NCI-H748 (cell line): ENCODE measurements at regions not wholly inside any gene's neighbourhood (a gene's known extent, or its start where the extent isn't known, plus 50 kb on each side); places are given as distances from the start of the nearest gene placed in this dataset.

ENCODE experiments used
- DNase-seq: peaks from one replicate; lab custom pipeline; 2025; ENCODE audit not compliant: unreplicated experiment; lab: John Stamatoyannopoulos, UW

DNA sequence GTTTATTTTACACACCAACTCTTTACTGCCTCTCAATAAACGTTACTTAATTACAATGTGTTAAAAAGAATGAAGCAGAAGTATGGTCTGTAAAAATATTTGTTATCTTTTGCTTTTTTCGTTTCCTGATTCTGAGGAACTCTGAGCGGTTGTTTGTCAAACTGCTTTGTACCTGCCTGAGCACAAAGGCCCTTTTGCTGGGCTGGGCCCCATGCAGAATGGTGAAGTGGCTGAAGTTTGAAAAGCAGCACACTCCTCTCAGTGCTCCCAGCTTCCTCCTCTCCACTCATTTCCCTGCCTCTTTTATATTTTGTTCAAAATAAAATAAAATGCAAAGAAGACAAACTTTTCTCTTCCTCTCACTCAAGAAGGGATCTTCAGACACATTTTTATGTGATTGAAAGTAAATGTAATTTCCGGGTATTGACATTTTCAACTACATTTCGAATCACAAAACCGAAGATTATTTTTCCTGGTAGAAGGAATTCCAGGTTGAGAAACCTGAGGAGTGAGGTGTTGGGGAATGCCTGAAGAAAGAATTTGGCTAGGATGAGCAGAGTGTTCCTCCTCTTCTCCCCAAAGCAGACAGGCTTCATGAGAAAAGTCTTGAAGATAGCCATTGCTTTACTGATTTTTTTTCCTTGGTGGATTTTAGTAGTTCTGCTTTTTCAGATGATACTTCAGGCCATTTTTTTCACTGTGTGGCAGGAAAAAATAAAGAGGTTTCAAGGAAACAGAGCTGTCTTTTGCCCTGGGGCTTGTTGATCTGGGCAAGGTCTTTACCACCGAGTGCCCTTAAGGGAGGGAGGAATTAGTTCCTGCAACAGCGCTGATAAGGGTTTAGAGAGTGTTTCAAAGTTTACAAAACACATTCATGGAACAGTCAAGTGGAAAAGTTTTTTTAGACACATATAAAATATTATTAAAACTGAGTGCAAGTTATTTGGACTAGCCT is 229.8 kb downstream of the NFKBIZ start:
- no peak for DNase-seq

DNA sequence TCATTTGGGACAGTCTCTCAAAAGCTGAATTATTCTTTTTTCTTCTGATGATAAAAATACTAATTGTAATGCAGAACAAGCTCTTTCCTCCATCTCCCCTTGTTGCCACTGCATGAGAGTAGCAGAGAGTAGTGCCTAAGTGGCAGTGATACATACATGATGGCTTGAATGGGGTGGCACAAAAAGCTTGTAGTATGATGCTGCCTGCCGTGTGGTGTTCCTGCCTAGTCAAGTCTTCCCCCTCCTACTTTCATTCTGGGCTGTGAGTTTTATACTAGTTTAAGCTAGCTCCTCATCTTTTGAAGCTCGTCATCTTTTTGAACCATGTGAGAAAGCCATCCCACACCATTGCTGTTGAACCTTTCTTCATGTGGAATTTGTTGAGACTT is 230.5 kb downstream of the NFKBIZ start:
- no peak for DNase-seq

DNA sequence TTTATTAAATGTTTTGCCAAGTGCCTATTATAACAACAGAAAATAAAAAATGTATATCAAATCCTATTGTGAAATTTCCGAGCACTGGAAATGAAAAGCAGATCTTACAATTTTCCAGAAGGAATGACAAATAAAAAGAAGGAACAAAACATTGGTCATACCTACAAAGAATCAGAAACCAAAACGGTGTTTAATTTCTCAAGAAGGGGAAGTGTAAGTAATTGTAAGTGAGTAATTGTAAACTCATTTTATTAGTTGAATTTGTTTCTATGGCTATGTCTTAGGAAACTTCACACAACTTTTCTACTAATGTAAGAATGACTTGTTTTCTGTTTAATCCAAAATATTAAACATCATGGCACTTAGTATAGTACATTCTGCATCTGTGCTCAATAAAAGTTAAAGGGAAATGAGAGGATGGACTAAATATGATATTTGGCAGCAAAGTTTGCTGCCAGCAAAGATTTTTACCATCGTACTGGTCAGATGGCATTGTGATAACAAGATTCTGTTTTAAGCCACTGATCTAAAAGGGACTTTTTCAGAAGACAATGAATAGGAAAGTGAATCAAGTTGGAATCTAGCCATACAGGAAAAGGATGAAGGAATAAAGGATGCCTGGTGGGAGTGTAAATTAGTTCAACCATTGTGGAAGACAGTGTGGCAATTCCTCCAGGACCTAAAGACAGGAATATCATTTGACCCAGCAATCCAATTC is 232.4 kb downstream of the NFKBIZ start:
- DNase-seq, result no peak

DNA sequence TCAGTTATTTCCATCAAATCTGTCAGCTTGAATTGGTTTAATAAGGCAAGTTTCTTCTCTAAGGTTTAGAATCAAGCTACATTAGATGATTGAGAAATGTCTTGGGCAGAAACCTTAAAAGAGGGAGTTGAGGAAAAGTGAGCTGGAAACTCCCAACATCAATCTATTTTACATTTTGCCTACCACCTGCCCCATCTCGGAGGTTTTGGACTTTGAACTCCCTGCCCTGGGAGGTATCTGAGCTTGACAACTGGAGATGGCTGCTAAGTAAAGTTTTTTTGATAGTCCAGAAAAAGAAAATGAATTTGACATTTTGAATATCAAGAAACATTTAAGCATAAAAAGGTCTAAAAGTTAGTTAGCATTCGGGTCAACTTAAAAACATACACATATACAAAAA is 234.2 kb downstream of the NFKBIZ start:
- no peak for DNase-seq

DNA sequence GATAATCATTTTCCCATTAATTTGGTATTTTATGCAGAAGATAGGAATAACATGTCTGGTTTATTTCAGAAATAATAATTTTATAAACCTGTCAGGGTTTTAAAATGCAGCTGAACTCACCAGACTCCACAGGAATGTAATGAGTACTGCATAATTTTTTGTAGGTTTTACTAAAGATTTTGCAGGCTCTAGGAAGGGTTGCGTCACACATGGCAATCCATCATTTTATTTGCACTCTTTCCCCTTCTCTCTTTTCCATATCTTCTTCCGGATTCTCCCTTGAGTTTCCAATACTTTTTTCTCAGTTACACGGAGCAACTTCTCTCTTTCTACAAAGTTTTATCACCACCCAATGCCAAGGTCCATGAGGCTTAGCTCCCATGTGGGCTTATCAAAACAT is 234.7 kb downstream of the NFKBIZ start:
- no peak for DNase-seq

DNA sequence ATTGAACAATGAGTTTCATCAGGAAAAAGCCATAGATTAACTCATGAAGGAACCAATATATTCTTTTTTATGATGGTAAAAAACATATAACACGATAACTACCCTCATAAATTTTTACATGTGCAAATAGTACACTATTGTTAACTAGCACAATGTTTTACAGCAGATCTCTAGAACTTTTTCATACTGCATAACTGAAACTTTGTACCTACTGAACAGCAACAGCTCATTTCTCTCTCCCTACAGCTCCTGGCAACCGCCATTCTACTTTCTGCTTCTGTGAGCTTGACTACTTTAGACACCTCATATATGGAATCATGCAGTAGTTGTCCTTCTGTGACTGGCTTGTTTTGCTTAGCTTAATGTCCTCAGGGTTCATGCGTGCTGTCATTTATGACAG is 235.4 kb downstream of the NFKBIZ start:
- no peak for DNase-seq

DNA sequence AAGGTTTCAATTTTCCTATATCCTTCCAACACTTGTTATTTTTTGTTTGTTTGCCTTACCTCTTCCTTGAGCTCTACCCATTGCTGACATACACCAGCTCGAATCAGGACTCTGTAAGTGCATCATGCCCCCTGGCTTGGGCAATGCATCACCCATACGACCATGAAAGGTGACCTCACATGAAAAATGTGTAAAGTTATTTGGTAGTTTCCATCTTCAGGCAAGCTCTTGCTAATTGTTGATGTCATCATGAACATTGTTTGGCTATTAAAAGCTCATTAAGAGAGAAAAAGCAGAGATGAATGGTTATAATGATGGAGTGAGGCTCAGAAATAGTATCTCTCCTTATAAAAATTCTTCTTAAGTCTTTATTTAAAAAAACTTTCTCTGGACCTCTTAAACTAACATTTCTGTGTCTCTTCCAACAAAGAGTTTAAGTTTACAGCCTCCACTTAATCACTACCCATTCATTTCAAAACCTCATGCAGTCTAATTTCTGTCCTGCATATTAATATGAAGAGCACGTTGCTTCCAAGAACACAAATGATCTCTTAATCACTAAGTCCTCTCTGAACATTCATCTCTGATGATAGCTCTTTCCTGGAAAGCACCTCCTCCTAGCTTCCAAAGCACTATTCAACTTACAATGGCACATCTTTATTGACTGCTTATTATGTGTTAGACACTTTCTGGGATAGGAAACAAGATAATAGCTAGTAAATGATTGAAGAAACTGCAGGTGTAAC is 236.3 kb downstream of the NFKBIZ start:
- DNase-seq, result no peak

DNA sequence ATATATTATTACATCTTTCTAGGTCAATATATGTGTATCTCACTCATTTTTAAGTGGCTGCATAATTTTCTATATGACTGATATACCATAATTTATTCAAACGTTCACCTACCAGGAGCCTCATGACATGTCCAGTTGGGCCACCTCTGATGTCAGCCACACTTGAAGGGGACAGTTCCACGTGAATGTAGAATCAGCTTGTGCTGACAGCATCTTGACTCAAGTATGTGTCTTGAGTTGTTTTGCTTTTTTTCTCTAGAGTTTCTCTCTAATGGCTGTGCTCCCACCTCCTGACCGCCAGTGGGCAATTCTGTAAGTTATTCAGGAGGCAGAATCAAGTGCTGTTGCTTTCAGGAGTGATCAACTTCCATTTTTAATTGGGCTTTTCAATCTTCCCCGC is 237.9 kb downstream of the NFKBIZ start:
- DNase-seq, result no peak

DNA sequence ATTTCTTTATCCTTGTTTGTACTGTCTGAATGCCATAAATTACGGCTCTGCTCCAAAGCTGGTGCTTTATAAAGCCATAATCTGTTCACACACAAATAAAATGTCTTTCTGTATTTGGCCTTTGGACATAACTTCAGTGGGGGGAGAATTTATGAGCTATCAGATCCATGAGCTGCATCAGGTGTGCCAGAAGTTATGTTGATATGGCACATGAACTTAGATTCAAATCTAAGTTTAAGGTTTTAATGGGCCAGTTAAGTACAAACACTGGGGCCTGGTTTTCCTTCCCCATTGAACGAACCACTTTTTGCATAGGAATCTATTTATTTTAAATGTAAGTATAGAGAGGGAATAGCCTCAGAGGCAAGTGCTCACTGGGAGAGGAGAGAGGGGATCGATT is 239.9 kb downstream of the NFKBIZ start:
- no peak for DNase-seq

DNA sequence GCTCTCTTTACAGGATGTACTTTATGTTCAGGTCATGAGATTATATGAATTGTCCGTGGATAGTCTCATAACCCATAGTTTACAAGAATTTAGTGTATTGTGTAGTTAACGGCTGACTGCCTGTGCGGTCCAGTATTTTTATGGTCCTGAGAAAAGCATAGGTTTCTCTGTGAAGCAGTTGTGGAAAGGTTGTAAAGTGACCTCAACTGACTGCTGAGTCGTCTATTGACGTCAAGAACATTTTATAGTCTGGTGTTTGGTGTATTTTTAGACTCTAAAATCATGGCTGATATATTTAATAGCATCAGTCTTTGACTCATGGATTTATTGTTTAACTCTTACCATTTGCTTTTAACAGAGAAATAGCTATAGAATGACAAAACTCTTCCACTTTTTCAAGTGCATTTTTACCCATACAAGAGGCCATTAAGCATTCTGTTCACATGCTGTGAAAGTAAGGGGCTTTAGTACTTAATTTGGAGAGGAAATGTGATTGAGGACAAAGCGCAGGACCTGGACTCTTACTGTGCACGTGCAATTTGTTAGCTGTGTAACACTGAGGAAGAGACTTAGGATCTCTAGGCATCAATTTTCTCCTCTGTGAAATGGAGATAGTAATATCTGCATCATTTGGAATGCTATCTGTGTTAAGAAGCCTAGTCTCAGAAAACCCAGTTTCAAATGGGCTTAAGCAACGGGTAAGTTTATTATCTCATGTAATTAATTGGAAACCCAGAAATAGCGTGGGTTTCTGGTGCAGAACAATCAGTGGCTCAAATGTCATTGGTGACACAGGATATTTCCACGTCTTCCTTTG is 240.8 kb downstream of the NFKBIZ start:
- DNase-seq, result peak; percentile 11

DNA sequence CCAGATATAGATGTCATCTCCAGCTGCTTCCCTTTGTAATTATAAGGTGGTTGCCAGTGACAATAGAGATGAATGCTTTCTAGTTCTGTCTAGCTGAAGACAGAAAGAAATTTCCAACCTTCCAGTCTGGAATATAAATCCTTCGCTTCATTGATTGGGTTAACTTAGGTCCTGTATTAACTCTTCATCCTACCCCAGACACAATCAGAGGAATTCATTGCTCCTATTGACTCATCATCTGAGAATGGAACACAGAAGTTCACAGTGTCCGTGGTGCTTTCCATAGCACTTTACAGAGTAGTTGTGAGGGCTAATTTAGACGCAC is 241.4 kb downstream of the NFKBIZ start:
- DNase-seq, result no peak

DNA sequence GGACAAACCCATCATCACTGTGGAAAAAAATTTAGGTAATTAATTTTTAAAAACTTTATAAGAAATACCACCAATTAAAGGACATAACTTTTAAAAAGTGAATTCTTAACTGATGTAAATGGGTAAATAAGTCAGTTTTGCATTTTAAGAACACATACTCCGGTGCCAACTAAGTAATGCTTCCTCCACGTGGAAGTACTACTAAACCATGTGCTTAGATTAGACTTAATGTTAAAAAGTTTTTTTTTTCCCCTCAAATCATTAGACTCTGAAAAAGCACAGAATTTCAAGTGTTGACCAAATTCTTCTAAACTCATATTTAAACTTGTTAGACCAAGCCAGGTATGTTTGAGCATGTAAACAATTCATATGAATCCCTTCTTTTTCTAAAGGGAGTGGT is 242.0 kb downstream of the NFKBIZ start:
- DNase-seq, result no peak

DNA sequence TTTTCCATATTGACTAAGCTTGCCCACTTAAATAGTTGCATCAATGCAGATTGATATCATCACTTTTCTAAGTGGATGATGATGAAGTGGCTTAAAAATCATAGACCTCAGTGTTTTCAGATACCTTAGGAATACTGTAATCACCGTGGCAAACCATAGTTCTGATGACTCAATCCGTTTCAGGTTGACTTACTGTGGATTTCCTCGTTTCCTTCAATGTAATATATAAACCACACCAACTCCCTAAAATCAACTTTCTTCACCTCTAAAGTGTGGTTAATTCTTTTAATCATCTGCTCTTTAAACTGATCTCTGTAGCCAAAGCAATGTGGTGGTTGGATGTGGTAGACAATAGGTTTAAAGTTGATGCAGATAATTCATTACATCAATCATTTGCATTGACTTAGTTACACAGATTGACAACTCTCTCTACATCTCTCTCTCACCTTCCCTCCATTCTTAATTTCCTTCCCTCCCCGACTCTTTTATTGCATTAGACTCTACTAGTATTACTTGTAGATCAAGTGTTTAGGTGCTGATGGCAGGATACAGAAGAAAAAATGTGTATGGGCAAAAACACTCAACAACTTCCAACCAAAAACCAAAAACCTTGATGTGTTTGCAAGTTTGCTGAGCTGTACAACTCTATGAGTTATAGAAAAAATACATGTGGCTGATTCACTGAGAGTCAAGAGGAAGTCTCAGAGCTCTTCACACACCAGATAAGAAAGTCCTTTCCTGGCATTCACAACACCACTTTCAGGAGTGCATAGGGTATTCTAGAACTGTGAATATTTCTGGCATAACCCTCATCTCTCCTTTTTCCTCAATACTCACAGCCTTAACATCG is 243.5 kb downstream of the NFKBIZ start:
- DNase-seq, result no peak

DNA sequence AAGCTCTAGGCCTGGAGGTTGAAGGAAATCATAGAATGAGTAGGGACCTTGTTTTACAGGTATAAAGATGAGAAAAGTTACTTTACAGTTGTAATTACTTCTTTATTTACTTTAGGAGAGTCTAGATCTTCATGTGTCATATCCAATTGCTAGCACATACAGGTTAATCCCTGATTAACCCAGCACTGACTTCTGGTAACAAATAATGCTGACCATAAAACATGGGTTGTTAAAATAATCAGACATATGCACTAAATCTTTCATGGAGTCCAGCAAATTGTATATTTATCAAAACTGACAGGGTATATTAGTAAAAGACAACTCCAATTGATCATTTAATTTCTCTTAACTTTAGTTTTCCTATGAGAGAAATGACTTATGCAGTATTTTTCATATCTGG is 245.2 kb downstream of the NFKBIZ start:
- no peak for DNase-seq

DNA sequence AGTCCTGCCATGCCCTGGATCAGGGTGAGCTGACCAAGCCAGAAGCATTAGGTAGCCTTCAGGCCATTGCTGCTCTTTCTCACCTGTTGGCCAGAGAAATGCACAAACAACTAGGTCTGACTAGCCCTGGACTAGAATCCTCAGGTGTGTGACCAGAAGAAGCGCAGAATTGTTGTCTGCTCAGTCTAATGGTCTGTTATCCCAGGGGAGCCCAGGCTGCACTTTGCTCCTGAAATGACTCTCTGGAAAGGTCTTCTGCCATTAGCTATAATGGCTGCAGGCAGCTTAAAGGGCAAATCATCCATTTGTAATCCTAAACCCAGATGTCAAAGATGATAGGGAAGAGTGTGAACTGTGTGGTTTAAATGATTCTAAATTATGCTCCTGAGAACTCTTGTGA is 246.1 kb downstream of the NFKBIZ start:
- DNase-seq, result no peak

DNA sequence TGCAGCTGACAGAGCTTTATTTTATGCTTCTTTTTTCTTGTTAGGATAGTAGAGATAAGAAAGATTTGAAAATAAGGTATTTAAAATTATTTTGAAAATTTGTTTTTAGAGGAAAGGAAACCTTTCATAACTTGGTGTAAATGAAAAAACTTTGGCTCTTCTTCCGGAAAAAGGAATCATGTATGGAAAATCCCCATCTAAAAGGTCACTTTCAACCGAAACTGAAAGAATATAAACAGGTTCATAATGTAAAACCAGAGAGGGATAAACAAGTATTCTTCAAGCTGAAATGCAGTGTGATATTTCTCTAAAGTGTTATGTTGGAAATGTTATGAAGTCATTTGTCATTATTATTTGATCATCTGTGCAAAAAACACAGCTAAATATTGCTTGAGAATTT is 246.8 kb downstream of the NFKBIZ start:
- DNase-seq, result no peak

DNA sequence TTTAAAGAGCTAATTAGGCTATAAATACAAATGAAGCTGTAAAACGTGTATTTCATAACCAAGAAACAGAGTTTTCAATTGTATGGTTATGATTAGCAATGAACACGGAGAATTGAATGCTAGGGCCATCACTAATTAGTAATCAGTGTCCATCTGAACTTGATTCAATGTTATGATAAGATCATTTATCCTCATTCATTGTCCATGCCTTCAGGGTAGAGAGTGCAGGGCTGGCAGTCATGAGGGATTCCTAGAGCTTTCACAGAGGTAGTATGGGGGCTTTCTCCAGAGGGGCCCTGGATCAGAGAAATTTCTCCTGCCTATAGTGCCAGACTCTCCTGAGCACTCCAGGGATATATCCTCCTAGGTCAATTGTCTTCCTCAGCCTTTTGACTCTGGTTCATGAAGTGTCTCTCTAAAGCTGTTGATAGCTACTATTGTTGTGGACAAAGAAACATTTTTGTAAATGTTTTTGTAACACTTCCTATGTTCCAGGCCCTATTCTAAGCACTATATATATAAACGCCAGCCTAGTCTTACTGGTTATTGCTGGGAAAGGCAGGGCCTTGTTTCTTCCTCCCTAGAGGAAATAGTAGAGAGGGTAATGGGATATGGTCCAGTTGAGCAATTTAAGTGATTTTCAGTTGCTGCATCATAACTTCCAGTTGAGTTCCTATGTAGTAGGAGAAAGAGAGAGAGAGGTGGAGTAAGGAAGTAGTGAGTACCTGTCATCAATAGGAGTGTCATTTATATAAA is 249.0 kb downstream of the NFKBIZ start:
- no peak for DNase-seq

DNA sequence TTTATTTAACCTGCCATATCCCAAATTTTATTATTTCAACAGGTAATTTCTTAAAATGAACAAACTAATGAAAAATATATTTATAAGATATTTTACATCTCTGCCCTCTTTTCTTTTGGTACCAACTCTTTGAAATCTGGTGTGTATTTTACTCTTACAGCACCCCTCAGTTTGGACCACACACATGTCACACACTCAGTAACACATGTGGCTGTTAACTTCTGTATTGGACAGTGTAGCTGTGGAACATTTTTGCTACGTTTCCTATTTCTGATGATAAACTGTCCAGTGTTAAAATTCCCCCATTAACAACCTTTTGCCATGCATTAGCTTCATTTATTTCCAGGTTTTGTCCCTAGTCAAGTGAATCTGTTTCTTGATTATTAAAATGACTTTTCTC is 250.6 kb downstream of the NFKBIZ start:
- no peak for DNase-seq

DNA sequence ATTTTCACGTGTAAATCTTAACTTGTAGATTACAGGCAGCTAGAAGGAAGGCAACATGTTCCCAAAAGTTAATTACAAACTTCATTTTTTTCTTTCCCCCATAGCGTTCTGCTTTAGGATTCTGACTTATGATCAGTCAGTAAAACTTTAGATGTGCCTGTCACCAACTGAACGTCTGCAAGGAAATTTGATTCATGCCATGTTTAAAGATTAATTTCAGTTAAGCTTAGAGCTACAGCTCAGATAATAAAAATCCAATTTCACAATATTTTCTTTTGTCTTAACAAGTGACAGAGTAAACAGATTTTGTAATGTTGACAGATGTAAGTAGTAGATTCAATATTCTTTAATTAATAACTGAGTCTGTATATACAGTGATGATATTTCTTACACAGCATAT is 253.1 kb downstream of the NFKBIZ start:
- no peak for DNase-seq
